ENCODE measurements at regions not wholly inside any gene's neighbourhood (a gene's known extent, or its start where the extent isn't known, plus 50 kb on each side); places are given as distances from the start of the nearest gene placed in this dataset.

- TF ChIP-seq CTCF (IDR thresholded peaks at IDR 0.05) (no peak), POLR2AphosphoS5 (IDR thresholded peaks at IDR 0.05; ENCODE audit: low read depth, low read length) (no peak), SIN3A (IDR thresholded peaks at IDR 0.05; ENCODE audit: borderline replicate concordance, insufficient read depth, low read depth, low read length) (no peak)
These were observed 453.1 kb downstream of the EPHA5 start for GRCh38 chr4:65217179-65217578.

Data from Panc1 (cell line).